HepG2 (cell line): ENCODE measurements at regions not wholly inside any gene's neighbourhood (a gene's known extent, or its start where the extent isn't known, plus 50 kb on each side); places are given as distances from the start of the nearest gene placed in this dataset.

Experiments
- ATM ChIP-seq: fragments of 450-650 bp; IDR thresholded peaks from 2 replicates; pipeline ENCODE4 v1.7.1; 2017; ENCODE audit warnings: mild to moderate bottlenecking, borderline replicate concordance
- CBX5 ChIP-seq: sonication (generic); formaldehyde crosslinking; IDR thresholded peaks from 2 replicates; pipeline ENCODE4 v1.4.0; 2020; ENCODE audit warnings: missing genetic modification reagents, borderline replicate concordance
- CEBPG ChIP-seq: IDR thresholded peaks from 2 replicates; pipeline ENCODE4 v1.6.1; 2016
- FOSL2 ChIP-seq: sonication (generic); formaldehyde crosslinking; IDR thresholded peaks from 2 replicates; pipeline ENCODE4 v1.4.0; 2020; ENCODE audit warnings: missing genetic modification reagents
- HDAC2 ChIP-seq: sonication (generic); formaldehyde crosslinking; IDR thresholded peaks from 2 replicates; pipeline ENCODE4 v1.4.0; 2020; ENCODE audit warnings: missing genetic modification reagents
- HOXA7 ChIP-seq: sonication (generic); formaldehyde crosslinking; IDR thresholded peaks from 2 replicates; pipeline ENCODE4 v1.8.1; 2022; ENCODE audit warnings: mild to moderate bottlenecking, missing genetic modification reagents, moderate library complexity
- KDM2A ChIP-seq: sonication (generic); formaldehyde crosslinking; IDR thresholded peaks from 2 replicates; pipeline ENCODE4 v1.4.0; 2020; ENCODE audit warnings: low read depth, missing genetic modification reagents, borderline replicate concordance
- KLF16 ChIP-seq, 2 experiments: sonication (generic) in 1 of 2; formaldehyde crosslinking in 1 of 2; IDR thresholded peaks; 2 replicates each; pipeline versions ENCODE4 v1.6.1 to v1.8.0; 2016 to 2023; ENCODE audit warnings: missing genetic modification reagents in 2 of 2, missing compliant biosample characterization in 1 of 2
- MAZ ChIP-seq, 2 experiments: sonication (generic) in 1 of 2; formaldehyde crosslinking in 1 of 2; IDR thresholded peaks; 2 replicates each; pipeline versions ENCODE4 v1.5.0 to v1.6.1; 2012 to 2020; ENCODE audit warnings: low read depth in 2 of 2, mild to moderate bottlenecking in 2 of 2, borderline replicate concordance in 1 of 2, improper control_type of control experiment in 1 of 2, low read length in 1 of 2, missing genetic modification reagents in 1 of 2, moderate library complexity in 1 of 2
- MXI1 ChIP-seq: IDR thresholded peaks from 3 replicates; pipeline ENCODE4 v1.6.1; 2012; ENCODE audit warnings: low read depth, low read length, inconsistent platforms, borderline replicate concordance
- NFYB ChIP-seq: sonication (generic); formaldehyde crosslinking; IDR thresholded peaks from 2 replicates; pipeline ENCODE4 v1.4.0; 2020; ENCODE audit warnings: missing genetic modification reagents
- RARA ChIP-seq: IDR thresholded peaks from 2 replicates; pipeline ENCODE4 v1.6.1; 2016; ENCODE audit warnings: missing genetic modification reagents, missing compliant biosample characterization
- SNAPC2 ChIP-seq: sonication (generic); formaldehyde crosslinking; IDR thresholded peaks from 2 replicates; pipeline ENCODE4 v1.8.1; 2022; ENCODE audit warnings: mild to moderate bottlenecking, missing genetic modification reagents
- TEAD3 ChIP-seq: optimal IDR thresholded peaks from 2 replicates; pipeline ENCODE3; 2016; ENCODE audit warnings: borderline replicate concordance
- THAP11 ChIP-seq: IDR thresholded peaks from 2 replicates; pipeline ENCODE4 v1.6.1; 2016; ENCODE audit warnings: missing biosample characterization, missing genetic modification reagents
- YY1 ChIP-seq: IDR thresholded peaks from 2 replicates; pipeline ENCODE4 v1.6.1; 2011; ENCODE audit warnings: low read length, low read depth, moderate library complexity, mild to moderate bottlenecking; ENCODE audit not compliant: insufficient read depth, insufficient replicate concordance
- ZBTB7A ChIP-seq: sonication (generic); formaldehyde crosslinking; IDR thresholded peaks from 2 replicates; pipeline ENCODE4 v1.8.0; 2022; ENCODE audit warnings: mild to moderate bottlenecking, missing genetic modification reagents
- ZNF383 ChIP-seq: sonication (generic); formaldehyde crosslinking; IDR thresholded peaks from 2 replicates; pipeline ENCODE4 v1.4.0; 2020; ENCODE audit warnings: missing genetic modification reagents, mild to moderate bottlenecking, borderline replicate concordance
- ZNF619 ChIP-seq: sonication (generic); formaldehyde crosslinking; IDR thresholded peaks from 2 replicates; pipeline ENCODE4 v1.4.0; 2020; ENCODE audit warnings: mild to moderate bottlenecking, missing genetic modification reagents
- ZSCAN25 ChIP-seq: sonication (generic); formaldehyde crosslinking; IDR thresholded peaks from 2 replicates; pipeline ENCODE4 v1.8.0; 2022; ENCODE audit warnings: mild to moderate bottlenecking, missing genetic modification reagents
- ZSCAN31 ChIP-seq: sonication (generic); formaldehyde crosslinking; IDR thresholded peaks from 2 replicates; pipeline ENCODE4 v1.5.0; 2020; ENCODE audit warnings: low read depth, mild to moderate bottlenecking, missing genetic modification reagents
- ZSCAN9 ChIP-seq: IDR thresholded peaks from 2 replicates; pipeline ENCODE4 v1.6.1; 2016; ENCODE audit warnings: borderline replicate concordance
- TF ChIP-seq, protein P1 (sequence below): sonication (generic); formaldehyde crosslinking; conservative IDR thresholded peaks from 2 replicates; pipeline ENCODE4 v1.8.0; 2022; ENCODE audit warnings: low read depth, missing genetic modification reagents
- TF ChIP-seq, protein P2 (sequence below): IDR thresholded peaks from 2 replicates; pipeline ENCODE4 v1.6.1; 2016; ENCODE audit warnings: low read depth, borderline replicate concordance
- TF ChIP-seq, protein P3 (sequence below): IDR thresholded peaks from 2 replicates; pipeline ENCODE4 v1.6.1; 2018; ENCODE audit warnings: missing genetic modification reagents, mild to moderate bottlenecking, missing compliant biosample characterization
- TF ChIP-seq, protein P4 (sequence below): sonication (generic); formaldehyde crosslinking; IDR thresholded peaks from 2 replicates; pipeline ENCODE4 v1.5.1; 2020; ENCODE audit warnings: missing genetic modification reagents, mild to moderate bottlenecking, borderline replicate concordance
- TF ChIP-seq, protein P5 (sequence below): IDR thresholded peaks from 2 replicates; pipeline ENCODE4 v1.6.1; 2018; ENCODE audit warnings: missing genetic modification reagents

DNA sequence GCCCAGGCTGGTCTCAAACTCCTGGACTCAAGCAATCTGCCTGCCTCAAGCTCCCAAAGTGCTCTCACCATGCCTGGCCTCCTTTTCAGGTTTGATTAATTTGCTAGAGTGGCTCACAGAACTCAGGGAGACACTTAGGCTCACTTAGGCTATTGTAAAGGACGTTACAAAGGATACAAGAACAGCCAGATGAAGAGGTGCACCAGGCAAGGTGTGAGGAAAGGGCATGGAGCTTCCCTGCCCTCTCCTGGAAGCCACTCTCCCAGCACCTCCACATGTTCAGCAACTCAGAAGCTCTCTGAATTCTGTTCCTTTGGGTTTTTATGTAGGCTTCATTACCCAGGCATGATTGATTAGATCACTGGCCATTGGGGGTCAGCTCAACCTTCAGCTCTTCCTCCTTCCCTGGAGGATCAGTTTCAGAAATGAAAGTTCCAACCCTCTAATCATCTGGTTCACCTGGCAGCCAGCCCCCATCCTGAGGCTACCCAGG, 78.7 kb upstream of the RGPD5 start (continued):
- TF ChIP-seq THAP11 (CRISPR knock-in tag) (peak; percentile 63), HOXA7 (CRISPR knock-in tag) (no peak), TEAD3 (CRISPR knock-in tag) (peak; percentile 58), YY1 (peak; percentile 21), HDAC2 (CRISPR knock-in tag) (peak; percentile 48; the same call in 1 of the 2 replicates), FOSL2 (0 out of 2 replicates have a peak, but pooled peaks have one; percentile 23), CBX5 (CRISPR knock-in tag) (peak; percentile 76; the same call in 1 of the 2 replicates), MAZ (IDR thresholded peaks at IDR 0.05; ENCODE audit: borderline replicate concordance, low read depth, low read length) (no peak), MAZ (CRISPR knock-in tag; IDR thresholded peaks at IDR 0.05; ENCODE audit: low read depth) (peak; percentile 47; the same call in 1 of the 2 replicates), ZSCAN31 (CRISPR knock-in tag) (0 out of 2 replicates have a peak, but pooled peaks have one; percentile 41), MXI1 (peak; percentile 42; the same call in 1 of the 3 replicates), RARA (0 out of 2 replicates have a peak, but pooled peaks have one; percentile 22), ZNF619 (0 out of 2 replicates have a peak, but pooled peaks have one; percentile 51), ZNF383 (no peak), ZSCAN25 (CRISPR knock-in tag) (0 out of 2 replicates have a peak, but pooled peaks have one; percentile 45), CEBPG (CRISPR knock-in tag) (0 out of 2 replicates have a peak, but pooled peaks have one; percentile 17), ZBTB7A (CRISPR knock-in tag) (peak; percentile 55; the same call in 1 of the 2 replicates), KDM2A (peak; percentile 45; the same call in 1 of the 2 replicates), ZSCAN9 (CRISPR knock-in tag) (0 out of 2 replicates have a peak, but pooled peaks have one; percentile 46), ATM (no peak), NFYB (CRISPR knock-in tag) (no peak), SNAPC2 (CRISPR knock-in tag) (no peak), KLF16 (CRISPR knock-in tag; IDR thresholded peaks at IDR 0.05) (peak in 1 of 2 experiments; percentile 76; a peak in 1 of 4 replicates)
- TF ChIP-seq, protein P1, sequence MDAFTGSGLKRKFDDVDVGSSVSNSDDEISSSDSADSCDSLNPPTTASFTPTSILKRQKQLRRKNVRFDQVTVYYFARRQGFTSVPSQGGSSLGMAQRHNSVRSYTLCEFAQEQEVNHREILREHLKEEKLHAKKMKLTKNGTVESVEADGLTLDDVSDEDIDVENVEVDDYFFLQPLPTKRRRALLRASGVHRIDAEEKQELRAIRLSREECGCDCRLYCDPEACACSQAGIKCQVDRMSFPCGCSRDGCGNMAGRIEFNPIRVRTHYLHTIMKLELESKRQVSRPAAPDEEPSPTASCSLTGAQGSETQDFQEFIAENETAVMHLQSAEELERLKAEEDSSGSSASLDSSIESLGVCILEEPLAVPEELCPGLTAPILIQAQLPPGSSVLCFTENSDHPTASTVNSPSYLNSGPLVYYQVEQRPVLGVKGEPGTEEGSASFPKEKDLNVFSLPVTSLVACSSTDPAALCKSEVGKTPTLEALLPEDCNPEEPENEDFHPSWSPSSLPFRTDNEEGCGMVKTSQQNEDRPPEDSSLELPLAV (CRISPR knock-in tag): no peak
- TF ChIP-seq, protein P2, sequence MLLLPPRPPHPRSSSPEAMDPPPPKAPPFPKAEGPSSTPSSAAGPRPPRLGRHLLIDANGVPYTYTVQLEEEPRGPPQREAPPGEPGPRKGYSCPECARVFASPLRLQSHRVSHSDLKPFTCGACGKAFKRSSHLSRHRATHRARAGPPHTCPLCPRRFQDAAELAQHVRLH: peak; percentile 65; the same call in 1 of the 2 replicates
- TF ChIP-seq, protein P3, sequence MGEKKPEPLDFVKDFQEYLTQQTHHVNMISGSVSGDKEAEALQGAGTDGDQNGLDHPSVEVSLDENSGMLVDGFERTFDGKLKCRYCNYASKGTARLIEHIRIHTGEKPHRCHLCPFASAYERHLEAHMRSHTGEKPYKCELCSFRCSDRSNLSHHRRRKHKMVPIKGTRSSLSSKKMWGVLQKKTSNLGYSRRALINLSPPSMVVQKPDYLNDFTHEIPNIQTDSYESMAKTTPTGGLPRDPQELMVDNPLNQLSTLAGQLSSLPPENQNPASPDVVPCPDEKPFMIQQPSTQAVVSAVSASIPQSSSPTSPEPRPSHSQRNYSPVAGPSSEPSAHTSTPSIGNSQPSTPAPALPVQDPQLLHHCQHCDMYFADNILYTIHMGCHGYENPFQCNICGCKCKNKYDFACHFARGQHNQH (CRISPR knock-in tag): 0 out of 2 replicates have a peak, but pooled peaks have one; percentile 72
- TF ChIP-seq, protein P4, sequence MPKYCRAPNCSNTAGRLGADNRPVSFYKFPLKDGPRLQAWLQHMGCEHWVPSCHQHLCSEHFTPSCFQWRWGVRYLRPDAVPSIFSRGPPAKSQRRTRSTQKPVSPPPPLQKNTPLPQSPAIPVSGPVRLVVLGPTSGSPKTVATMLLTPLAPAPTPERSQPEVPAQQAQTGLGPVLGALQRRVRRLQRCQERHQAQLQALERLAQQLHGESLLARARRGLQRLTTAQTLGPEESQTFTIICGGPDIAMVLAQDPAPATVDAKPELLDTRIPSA (CRISPR knock-in tag): no peak
- TF ChIP-seq, protein P5, sequence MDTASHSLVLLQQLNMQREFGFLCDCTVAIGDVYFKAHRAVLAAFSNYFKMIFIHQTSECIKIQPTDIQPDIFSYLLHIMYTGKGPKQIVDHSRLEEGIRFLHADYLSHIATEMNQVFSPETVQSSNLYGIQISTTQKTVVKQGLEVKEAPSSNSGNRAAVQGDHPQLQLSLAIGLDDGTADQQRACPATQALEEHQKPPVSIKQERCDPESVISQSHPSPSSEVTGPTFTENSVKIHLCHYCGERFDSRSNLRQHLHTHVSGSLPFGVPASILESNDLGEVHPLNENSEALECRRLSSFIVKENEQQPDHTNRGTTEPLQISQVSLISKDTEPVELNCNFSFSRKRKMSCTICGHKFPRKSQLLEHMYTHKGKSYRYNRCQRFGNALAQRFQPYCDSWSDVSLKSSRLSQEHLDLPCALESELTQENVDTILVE (CRISPR knock-in tag): peak; percentile 67; the same call in 1 of the 2 replicates
